GM21737 (cell line): ENCODE measurements at regions not wholly inside any gene's neighbourhood (a gene's known extent, or its start where the extent isn't known, plus 50 kb on each side); places are given as distances from the start of the nearest gene placed in this dataset.

Source experiments
- ATAC-seq: cut with Tn5 transposase; IDR thresholded peaks from one replicate; pipeline ENCODE4 v1.9.1; 2021; ENCODE audit warnings: mild to moderate bottlenecking, moderate library complexity; ENCODE audit not compliant: unreplicated experiment

- no peak for ATAC-seq
Measured at GRCh38 chr17:71296005-71296404, 824.8 kb upstream of the SOX9 start.

- ATAC-seq, result no peak
Measured at GRCh38 chr17:71301063-71301462, 819.8 kb upstream of the SOX9 start.

DNA sequence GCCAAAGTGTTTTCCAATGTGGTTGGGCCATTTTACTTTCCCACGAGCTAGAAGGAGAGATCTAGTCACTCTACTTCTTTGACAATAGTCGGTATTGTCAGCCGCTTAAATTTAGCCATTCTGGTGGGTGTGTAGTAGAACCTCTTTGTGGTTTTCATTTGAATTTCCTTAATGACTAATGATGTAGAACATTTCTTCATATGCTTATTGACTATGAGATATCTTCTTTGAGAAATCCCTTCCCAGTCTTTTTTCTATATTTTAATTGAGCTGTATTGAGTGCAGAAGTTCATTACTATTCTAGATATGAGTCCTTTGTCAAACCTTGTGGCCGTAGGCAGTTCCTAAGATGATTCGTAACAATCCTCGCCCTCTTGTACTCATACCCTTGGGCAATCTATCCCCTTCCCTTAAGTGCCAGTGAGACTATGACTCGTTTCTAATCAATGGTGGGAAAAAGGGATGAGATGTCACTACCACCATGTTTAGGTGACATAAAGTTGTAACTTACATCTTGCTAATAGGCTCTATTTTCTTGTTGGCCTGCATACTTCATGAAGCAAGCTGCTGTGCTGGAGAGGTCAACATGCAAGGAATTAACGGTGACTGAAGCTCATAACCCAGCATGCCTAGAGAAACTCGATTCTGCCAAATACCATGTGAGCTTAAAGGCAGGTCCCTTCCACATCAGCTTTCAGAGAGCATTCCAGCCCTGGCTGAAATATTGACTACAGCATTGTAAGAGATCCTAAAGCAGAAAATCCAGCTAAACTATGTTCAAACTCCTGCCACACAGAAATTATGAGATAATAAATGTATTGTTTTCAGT is 817.9 kb upstream of the SOX9 start:
- ATAC-seq, result no peak

- no peak for ATAC-seq
Measured at GRCh38 chr17:71304498-71305158, 816.2 kb upstream of the SOX9 start.

DNA sequence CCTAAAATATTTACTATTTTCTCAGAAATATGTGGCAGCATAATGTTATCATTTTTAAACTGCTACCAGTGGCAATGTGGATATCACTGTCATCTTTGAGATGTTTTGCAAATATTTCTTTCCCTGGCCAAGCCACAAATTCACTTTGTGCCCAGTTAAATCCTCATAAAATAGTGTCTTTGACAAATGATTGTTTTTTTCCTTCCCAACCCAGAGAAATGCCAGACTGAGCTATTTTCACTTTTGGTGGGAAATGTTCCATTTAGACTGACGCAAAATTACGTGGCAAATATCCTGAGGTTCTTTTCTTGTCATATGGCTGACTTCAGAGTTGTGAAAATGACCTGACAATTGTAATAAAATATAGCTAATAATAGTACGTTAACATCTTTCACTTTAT is 807.0 kb upstream of the SOX9 start:
- no peak for ATAC-seq

GRCh38 chr17:71315568-71315967 is 805.3 kb upstream of the SOX9 start:
- ATAC-seq, result no peak

GRCh38 chr17:71316176-71316897 is 804.5 kb upstream of the SOX9 start:
- no peak for ATAC-seq

DNA sequence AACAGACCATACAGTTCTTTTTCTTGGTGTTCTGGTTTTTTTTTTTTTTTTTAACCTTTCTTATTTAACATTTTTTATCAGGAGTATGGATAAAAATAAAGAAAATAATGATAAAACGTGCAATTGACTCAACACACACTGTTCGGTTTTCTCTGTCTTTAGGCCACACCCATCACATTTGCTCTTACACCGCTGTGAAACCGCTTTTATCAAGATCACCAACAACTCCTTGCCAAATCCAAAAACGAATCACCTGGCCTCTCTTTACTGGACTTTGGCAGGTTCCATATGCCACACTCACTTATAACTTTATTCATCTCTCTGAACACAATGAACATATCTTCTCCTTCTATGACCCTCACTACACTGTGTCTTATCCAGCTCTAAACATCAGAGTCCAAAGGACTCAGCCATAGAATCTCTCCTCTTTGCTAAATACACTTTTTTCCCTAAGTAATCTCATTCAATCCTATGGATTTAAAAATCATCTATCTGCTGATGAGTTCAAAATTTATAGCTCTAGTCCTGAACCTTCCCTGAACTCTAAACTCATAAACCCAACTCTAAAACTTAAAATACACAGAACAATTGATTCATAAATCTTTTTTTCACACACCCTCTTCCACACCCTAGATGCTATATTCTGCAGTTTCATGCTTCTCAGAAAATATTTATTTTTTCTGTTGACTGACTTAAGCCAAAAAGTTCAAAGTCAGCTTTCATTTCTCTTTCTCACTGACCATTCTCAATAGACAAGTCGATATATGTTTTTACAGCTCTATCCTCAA is 800.6 kb upstream of the SOX9 start:
- no peak for ATAC-seq

- ATAC-seq, result no peak
Measured at GRCh38 chr17:71325117-71325516, 795.7 kb upstream of the SOX9 start.

- no peak for ATAC-seq
Measured at GRCh38 chr17:71325886-71326285, 794.9 kb upstream of the SOX9 start.

GRCh38 chr17:71327376-71328059 is 793.3 kb upstream of the SOX9 start:
- no peak for ATAC-seq

DNA sequence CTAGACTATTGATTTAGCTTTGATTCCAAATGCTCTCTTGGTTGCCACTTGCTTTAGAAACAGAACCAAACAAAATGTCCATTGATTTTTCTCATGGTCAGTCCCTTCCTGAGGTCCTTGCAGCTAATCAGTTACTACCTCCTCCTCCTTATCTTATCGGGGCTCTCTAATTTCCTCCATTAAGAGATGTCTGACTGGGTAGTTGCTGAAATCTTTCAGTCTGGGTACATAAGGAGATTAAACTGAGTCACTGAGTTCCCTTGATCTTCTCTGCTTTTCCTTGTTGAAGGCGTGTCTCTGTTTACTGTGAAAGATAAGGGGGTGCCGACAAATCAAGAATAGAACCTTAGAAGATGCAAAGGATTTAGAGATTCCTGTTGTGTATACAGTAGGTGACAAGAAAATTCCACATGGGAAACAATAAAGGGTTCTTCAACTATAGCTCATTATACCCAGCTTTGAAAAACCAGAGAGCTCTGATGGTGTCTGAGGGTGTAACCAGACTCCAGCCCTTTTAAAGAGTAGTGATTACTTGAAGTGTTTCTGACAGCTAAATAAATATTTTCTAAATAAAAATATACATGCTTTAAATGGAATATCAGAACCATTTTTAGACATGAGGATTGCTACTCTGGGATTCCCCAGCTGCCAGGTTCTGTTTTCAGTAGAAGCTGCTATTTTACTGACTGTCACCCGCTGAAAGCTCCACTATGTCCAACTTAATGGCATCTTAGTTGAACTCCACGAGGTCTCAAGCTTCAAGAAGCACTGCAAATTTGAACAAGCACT is 791.3 kb upstream of the SOX9 start:
- ATAC-seq, result no peak

GRCh38 chr17:71330099-71330375 is 790.8 kb upstream of the SOX9 start:
- ATAC-seq, result no peak

DNA sequence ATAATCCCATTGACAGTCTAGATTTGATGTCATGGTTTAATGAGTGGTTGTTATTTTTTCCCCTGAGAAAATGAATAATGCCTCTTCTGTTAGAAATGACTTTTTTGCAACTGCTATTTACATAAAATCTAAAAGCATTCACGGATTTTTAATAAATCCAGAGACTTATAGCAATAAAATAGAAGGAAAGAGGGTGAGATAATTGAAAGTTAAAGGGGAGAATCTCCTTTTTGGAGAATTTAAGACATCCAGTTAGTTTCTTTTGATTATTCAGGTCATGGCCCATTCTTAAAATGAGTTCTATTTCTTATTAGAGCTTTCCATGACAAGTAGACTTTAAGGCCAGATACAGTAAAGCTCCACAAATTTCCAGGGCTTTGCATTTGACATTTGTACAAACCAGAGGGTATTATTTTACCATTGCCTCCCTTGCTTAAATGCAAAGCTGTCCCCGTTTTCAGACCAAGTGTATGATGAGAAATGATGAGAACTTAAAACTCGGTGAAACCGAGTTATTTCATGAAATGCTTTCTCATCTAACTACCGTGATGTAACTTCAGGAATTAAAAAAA is 789.0 kb upstream of the SOX9 start:
- ATAC-seq, result no peak

- ATAC-seq, result no peak
Measured at GRCh38 chr17:71334048-71334751, 786.6 kb upstream of the SOX9 start.

DNA sequence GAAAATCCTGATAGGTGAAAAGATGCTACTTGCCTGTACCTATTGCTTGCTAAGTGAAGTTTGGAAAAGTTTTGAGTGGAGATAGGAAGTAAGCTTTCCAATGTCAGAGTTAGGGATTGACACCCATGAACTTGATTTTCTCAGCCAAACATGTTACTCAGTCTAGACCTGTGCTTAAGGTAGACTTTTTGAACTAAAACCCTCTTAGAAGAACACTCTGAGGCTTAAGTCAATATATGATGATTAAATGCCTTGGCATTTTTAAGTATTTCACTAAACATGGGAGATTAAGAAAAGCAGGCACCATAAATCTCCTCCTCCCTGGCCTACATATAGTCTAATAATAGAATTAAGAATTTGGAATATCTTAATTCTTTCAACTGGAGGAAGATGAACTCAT is 785.6 kb upstream of the SOX9 start:
- ATAC-seq, result no peak

DNA sequence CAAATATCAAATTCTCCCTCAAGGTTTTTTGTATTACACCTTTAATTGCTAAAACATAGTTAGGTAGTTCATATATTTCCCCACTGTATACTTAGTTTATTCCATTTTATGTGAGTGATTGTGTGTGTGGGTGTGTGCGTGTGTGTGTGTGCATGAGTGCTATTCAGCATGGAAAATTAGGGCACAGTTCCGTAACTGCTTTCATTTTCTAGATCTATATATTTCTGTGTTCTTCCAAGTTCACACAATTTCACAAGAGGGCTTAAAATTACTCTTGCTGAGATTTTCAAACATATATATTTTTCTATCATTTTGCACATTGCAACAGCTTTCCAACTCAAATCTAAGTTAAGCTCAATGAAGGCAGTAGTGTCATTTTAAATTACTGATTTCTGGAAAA is 782.9 kb upstream of the SOX9 start:
- ATAC-seq, result no peak

DNA sequence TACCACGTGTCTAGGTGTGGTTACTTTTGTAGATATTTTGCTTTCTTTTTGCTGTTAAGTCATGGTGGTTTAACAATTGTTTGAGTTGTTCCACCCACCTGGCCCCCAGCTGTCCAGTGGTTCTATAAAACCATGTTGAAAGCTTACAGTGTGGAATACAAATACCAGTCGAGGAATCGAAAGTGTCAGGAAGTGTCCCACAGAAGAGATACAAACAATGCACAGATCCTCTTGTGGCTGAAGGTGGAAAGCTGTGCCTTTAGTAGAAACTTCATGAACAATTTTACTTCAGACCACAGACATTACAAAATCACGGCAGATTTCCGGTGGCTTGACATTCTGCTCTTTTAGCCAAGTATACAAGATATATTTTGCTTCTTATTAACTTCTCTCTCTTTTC is 782.4 kb upstream of the SOX9 start:
- ATAC-seq, result no peak

DNA sequence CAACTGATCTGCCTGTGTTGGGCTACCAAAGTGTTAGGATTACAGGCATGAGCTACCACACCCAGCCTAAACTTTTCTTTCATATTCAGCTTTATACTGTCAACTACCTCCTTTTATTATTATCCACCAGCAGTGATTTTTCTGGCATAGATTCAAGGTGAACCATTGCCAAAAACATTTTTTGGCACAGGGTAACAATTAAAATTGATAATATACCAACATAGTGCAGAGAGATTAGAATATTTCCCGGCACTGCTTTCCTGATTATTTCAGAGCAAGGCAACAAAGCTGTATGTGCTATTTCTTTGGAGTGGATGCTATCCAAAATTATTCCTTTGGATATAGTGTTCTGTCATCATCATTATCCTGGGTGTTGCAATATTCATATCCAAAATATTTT is 781.6 kb upstream of the SOX9 start:
- no peak for ATAC-seq
